GM21825 (cell line): ENCODE measurements at regions not wholly inside any gene's neighbourhood (a gene's known extent, or its start where the extent isn't known, plus 50 kb on each side); places are given as distances from the start of the nearest gene placed in this dataset.

Source experiments
- ATAC-seq: cut with Tn5 transposase; IDR thresholded peaks from one replicate; pipeline ENCODE4 v1.9.1; 2021; ENCODE audit warnings: mild to moderate bottlenecking, moderate library complexity; ENCODE audit not compliant: unreplicated experiment

- no peak for ATAC-seq
Observed at GRCh38 chr5:33237471-33237870, 203.3 kb upstream of the TARS1 start.

- no peak for ATAC-seq
Observed at GRCh38 chr5:33238826-33239695, 201.7 kb upstream of the TARS1 start.

GRCh38 chr5:33240558-33240957, 200.2 kb upstream of the TARS1 start:
- no peak for ATAC-seq

- no peak for ATAC-seq
Observed at GRCh38 chr5:33241802-33242201, 199.0 kb upstream of the TARS1 start.

- no peak for ATAC-seq
Observed at GRCh38 chr5:33242277-33242676, 198.5 kb upstream of the TARS1 start.

GRCh38 chr5:33244441-33245150, 196.2 kb upstream of the TARS1 start:
- ATAC-seq = no peak

GRCh38 chr5:33254579-33254978, 186.2 kb upstream of the TARS1 start:
- ATAC-seq = no peak

GRCh38 chr5:33257807-33258429, 182.8 kb upstream of the TARS1 start:
- ATAC-seq = no peak

- ATAC-seq = no peak
Observed at GRCh38 chr5:33258553-33258952, 182.2 kb upstream of the TARS1 start.

- ATAC-seq = no peak
Observed at GRCh38 chr5:33260098-33260497, 180.7 kb upstream of the TARS1 start.

GRCh38 chr5:33261305-33261704, 179.5 kb upstream of the TARS1 start:
- no peak for ATAC-seq

GRCh38 chr5:33261747-33262146, 179.0 kb upstream of the TARS1 start:
- no peak for ATAC-seq

GRCh38 chr5:33267801-33268200, 173.0 kb upstream of the TARS1 start:
- ATAC-seq = no peak

- ATAC-seq = no peak
Observed at GRCh38 chr5:33268374-33268773, 172.4 kb upstream of the TARS1 start.

- no peak for ATAC-seq
Observed at GRCh38 chr5:33270671-33271070, 170.1 kb upstream of the TARS1 start.

- ATAC-seq = no peak
Observed at GRCh38 chr5:33271606-33272005, 169.2 kb upstream of the TARS1 start.

GRCh38 chr5:33272288-33272687, 168.5 kb upstream of the TARS1 start:
- no peak for ATAC-seq

GRCh38 chr5:33273985-33274384, 166.8 kb upstream of the TARS1 start:
- ATAC-seq = no peak

GRCh38 chr5:33275391-33275790, 165.4 kb upstream of the TARS1 start:
- ATAC-seq = no peak

- no peak for ATAC-seq
Observed at GRCh38 chr5:33275921-33276627, 164.7 kb upstream of the TARS1 start.

- ATAC-seq = no peak
Observed at GRCh38 chr5:33276628-33276950, 164.2 kb upstream of the TARS1 start.
